ENCODE measurements at regions not wholly inside any gene's neighbourhood (a gene's known extent, or its start where the extent isn't known, plus 50 kb on each side); places are given as distances from the start of the nearest gene placed in this dataset.

- no peaks in the 10 kb centered on the region for H3K9me3 Mint-ChIP-seq
- no peaks in the 10 kb centered on the region for H3K23me2 ChIP-seq (ENCODE audit: insufficient read length, low read depth, low read length, poor library complexity, severe bottlenecking)
- no peaks in the 10 kb centered on the region for H3K4me1 Mint-ChIP-seq
- no peaks in the 10 kb centered on the region for H3K79me2 ChIP-seq (ENCODE audit: insufficient read depth, low read length)
- no peak overlapping the region for H3K27ac ChIP-seq (ENCODE audit: insufficient read length, low read depth, low read length)
- H3K27me3 Mint-ChIP-seq (ENCODE audit: low read depth): no peaks in the 10 kb centered on the region
- H3K4me3 Mint-ChIP-seq: no peak overlapping the region
- DNase-seq: no peak
- H3K23ac ChIP-seq (ENCODE audit: insufficient read length, low read depth, low read length): no peak overlapping the region
- no peaks in the 10 kb centered on the region for H3K4me1 ChIP-seq (ENCODE audit: insufficient read depth, low read length)
- no peak overlapping the region for H2BK12ac ChIP-seq (ENCODE audit: insufficient read length, low read depth, low read length)
- H3K79me1 ChIP-seq (ENCODE audit: insufficient read depth, low read depth, low read length, poor library complexity, severe bottlenecking): no peaks in the 10 kb centered on the region
- no peak overlapping the region for H2AK5ac ChIP-seq (ENCODE audit: insufficient read length, low read length)
- no peak overlapping the region for H2BK20ac ChIP-seq (ENCODE audit: low read depth, low read length, poor library complexity, severe bottlenecking)
- no peak overlapping the region for H2BK15ac ChIP-seq (ENCODE audit: low read depth, low read length)
- no peaks in the 10 kb centered on the region for H3K36me3 Mint-ChIP-seq (ENCODE audit: insufficient read depth in 1 of 3, low read depth in 3 of 3)
- H4K91ac ChIP-seq (ENCODE audit: insufficient read length, low read depth, low read length): no peak overlapping the region
- no peaks in the 10 kb centered on the region for H4K20me1 ChIP-seq (ENCODE audit: control insufficient read depth, insufficient read depth, insufficient read length)
- H3K14ac ChIP-seq (ENCODE audit: insufficient read depth, low read length): no peak overlapping the region
- no peak overlapping the region for H3K56ac ChIP-seq (ENCODE audit: insufficient read length, low read depth, low read length)
- WGBS (ENCODE audit: extremely low coverage, insufficient read length, low lambda C conversion rate): no CpG with 5 or more reads among the region's 6 CpGs
- no peaks in the 10 kb centered on the region for H3K27me3 ChIP-seq (ENCODE audit: insufficient read depth, low read length)
- no peak overlapping the region for H3K18ac ChIP-seq (ENCODE audit: insufficient read length, low read depth, low read length)
- no peak overlapping the region for H3K4me2 ChIP-seq (ENCODE audit: insufficient read depth, insufficient read length, low read length)
- H2AFZ ChIP-seq (ENCODE audit: low read length): no peak overlapping the region
- no peak overlapping the region for H2BK120ac ChIP-seq (ENCODE audit: low read depth, low read length, poor library complexity, severe bottlenecking)
- no peak overlapping the region for H2BK5ac ChIP-seq (ENCODE audit: insufficient read length, low read length)
- H3K9ac ChIP-seq (ENCODE audit: extremely low read depth, insufficient read length, low read length): no peak overlapping the region
- no peaks in the 10 kb centered on the region for H3K9me3 ChIP-seq (ENCODE audit: control insufficient read depth, low read depth, low read length)
- H3K4ac ChIP-seq (ENCODE audit: low read depth, low read length): no peak overlapping the region
- TF ChIP-seq, protein P1, sequence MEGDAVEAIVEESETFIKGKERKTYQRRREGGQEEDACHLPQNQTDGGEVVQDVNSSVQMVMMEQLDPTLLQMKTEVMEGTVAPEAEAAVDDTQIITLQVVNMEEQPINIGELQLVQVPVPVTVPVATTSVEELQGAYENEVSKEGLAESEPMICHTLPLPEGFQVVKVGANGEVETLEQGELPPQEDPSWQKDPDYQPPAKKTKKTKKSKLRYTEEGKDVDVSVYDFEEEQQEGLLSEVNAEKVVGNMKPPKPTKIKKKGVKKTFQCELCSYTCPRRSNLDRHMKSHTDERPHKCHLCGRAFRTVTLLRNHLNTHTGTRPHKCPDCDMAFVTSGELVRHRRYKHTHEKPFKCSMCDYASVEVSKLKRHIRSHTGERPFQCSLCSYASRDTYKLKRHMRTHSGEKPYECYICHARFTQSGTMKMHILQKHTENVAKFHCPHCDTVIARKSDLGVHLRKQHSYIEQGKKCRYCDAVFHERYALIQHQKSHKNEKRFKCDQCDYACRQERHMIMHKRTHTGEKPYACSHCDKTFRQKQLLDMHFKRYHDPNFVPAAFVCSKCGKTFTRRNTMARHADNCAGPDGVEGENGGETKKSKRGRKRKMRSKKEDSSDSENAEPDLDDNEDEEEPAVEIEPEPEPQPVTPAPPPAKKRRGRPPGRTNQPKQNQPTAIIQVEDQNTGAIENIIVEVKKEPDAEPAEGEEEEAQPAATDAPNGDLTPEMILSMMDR (conservative IDR thresholded peaks at IDR 0.05): no peak
- no peak overlapping the region for H4K8ac ChIP-seq (replicated peaks; ENCODE audit: insufficient read length, low read depth, low read length)
- H3K27ac Mint-ChIP-seq: no peak overlapping the region
- no peak overlapping the region for H4K5ac ChIP-seq (ENCODE audit: insufficient read length, low read depth, low read length)
- no peak overlapping the region for H3T11ph ChIP-seq (ENCODE audit: low read length)
Observed at GRCh38 chr6:163716690-163717089, 302.2 kb downstream of the QKI start.

Measured in H9 (cell line).